Esophagus muscularis mucosa (tissue), 3 donors: ENCODE measurements at regions not wholly inside any gene's neighbourhood (a gene's known extent, or its start where the extent isn't known, plus 50 kb on each side); places are given as distances from the start of the nearest gene placed in this dataset.

ENCODE experiments used
- POLR2A ChIP-seq: fragments of 450-650 bp; IDR thresholded peaks from one replicate; pipeline ENCODE4 v1.6.1; 2017; ENCODE audit warnings: antibody characterized with exemption, moderate library complexity, mild to moderate bottlenecking, low read depth
- TF ChIP-seq, protein P1 (sequence below), 3 experiments: fragments of 200-600 bp in 2 of 3; fragments of 450-650 bp in 1 of 3; sonication (generic) in 2 of 3; IDR thresholded peaks; one replicate each; pipeline ENCODE4 v1.5.1; 2017 to 2019; ENCODE audit warnings: antibody characterized with exemption in 3 of 3, mild to moderate bottlenecking in 2 of 3, moderate library complexity in 1 of 3

DNA sequence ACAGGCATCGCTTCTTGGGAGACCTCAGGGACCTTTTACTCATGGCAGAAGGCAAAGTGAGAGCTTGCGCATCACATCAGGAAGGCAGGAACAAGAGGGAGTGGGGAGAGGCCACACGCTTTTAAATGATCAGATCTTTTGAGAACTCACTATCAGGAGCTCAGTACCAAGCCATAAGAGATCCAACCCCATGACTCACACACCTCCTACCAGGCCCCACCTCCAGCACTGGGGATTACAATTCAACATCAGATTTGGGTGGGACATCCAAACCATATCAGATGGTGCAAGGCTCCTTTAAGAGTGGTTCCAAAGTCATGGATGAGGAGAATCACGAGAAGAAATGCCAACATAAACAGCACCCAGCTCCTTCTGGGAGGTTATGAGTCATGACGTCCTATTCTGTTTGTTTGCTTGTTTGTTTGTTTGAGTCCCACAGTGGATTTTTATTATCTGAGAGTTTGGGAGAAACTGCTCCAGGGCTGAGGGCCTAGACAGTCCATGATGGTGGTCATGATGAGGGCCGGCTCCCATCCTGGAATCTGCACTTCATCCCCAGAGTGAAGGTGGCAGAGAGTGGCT lies 453.5 kb downstream of the GADD45G start:
- TF ChIP-seq, protein P1, sequence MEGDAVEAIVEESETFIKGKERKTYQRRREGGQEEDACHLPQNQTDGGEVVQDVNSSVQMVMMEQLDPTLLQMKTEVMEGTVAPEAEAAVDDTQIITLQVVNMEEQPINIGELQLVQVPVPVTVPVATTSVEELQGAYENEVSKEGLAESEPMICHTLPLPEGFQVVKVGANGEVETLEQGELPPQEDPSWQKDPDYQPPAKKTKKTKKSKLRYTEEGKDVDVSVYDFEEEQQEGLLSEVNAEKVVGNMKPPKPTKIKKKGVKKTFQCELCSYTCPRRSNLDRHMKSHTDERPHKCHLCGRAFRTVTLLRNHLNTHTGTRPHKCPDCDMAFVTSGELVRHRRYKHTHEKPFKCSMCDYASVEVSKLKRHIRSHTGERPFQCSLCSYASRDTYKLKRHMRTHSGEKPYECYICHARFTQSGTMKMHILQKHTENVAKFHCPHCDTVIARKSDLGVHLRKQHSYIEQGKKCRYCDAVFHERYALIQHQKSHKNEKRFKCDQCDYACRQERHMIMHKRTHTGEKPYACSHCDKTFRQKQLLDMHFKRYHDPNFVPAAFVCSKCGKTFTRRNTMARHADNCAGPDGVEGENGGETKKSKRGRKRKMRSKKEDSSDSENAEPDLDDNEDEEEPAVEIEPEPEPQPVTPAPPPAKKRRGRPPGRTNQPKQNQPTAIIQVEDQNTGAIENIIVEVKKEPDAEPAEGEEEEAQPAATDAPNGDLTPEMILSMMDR (IDR thresholded peaks at IDR 0.05), result no peak
- no peak for TF ChIP-seq POLR2A
